Middle frontal gyrus (tissue), 1 donor: ENCODE measurements at regions not wholly inside any gene's neighbourhood (a gene's known extent, or its start where the extent isn't known, plus 50 kb on each side); places are given as distances from the start of the nearest gene placed in this dataset.

Experiments used
- DNase-seq: peaks from one replicate; pipeline ENCODE4 v3.0.0-alpha.2; 2015; ENCODE audit warnings: low spot score; ENCODE audit errors: extremely low spot score

GRCh38 chr11:119829402-119829801, 100.4 kb upstream of the NECTIN1 start:
- no peak for DNase-seq

- DNase-seq: no peak
These were observed 99.8 kb upstream of the NECTIN1 start for GRCh38 chr11:119828819-119829218.

GRCh38 chr11:119828006-119828405, 99.0 kb upstream of the NECTIN1 start:
- DNase-seq: no peak

- DNase-seq: no peak
These were observed 98.1 kb upstream of the NECTIN1 start for GRCh38 chr11:119827113-119827512.

- DNase-seq: no peak
These were observed 94.1 kb upstream of the NECTIN1 start for GRCh38 chr11:119823077-119823476.

GRCh38 chr11:119816660-119817059, 87.7 kb upstream of the NECTIN1 start:
- no peak for DNase-seq

GRCh38 chr11:119814766-119815165, 85.8 kb upstream of the NECTIN1 start:
- DNase-seq: no peak

GRCh38 chr11:119810478-119811232, 81.7 kb upstream of the NECTIN1 start:
- DNase-seq: no peak

GRCh38 chr11:119809346-119809745, 80.3 kb upstream of the NECTIN1 start:
- DNase-seq: no peak

GRCh38 chr11:119808407-119809185, 79.6 kb upstream of the NECTIN1 start:
- no peak for DNase-seq

GRCh38 chr11:119807841-119808240, 78.8 kb upstream of the NECTIN1 start:
- no peak for DNase-seq

GRCh38 chr11:119807402-119807801, 78.4 kb upstream of the NECTIN1 start:
- DNase-seq: no peak

- no peak for DNase-seq
These were observed 77.3 kb upstream of the NECTIN1 start for GRCh38 chr11:119806064-119806915.

GRCh38 chr11:119805663-119806062, 76.7 kb upstream of the NECTIN1 start:
- no peak for DNase-seq

- no peak for DNase-seq
These were observed 75.7 kb upstream of the NECTIN1 start for GRCh38 chr11:119804698-119805097.

GRCh38 chr11:119803726-119804294, 74.8 kb upstream of the NECTIN1 start:
- no peak for DNase-seq

GRCh38 chr11:119803139-119803538, 74.1 kb upstream of the NECTIN1 start:
- DNase-seq: no peak

- no peak for DNase-seq
These were observed 73.7 kb upstream of the NECTIN1 start for GRCh38 chr11:119802670-119803069.

- no peak for DNase-seq
These were observed 71.6 kb upstream of the NECTIN1 start for GRCh38 chr11:119800619-119801018.

GRCh38 chr11:119800171-119800570, 71.2 kb upstream of the NECTIN1 start:
- DNase-seq: no peak

- DNase-seq: no peak
These were observed 69.7 kb upstream of the NECTIN1 start for GRCh38 chr11:119798656-119799055.
